HG03565 (cell line): ENCODE measurements at regions not wholly inside any gene's neighbourhood (a gene's known extent, or its start where the extent isn't known, plus 50 kb on each side); places are given as distances from the start of the nearest gene placed in this dataset.

ENCODE experiments used
- ATAC-seq: cut with Tn5 transposase; IDR thresholded peaks from one replicate; pipeline ENCODE4 v1.9.1; 2021; ENCODE audit warnings: mild to moderate bottlenecking, moderate library complexity; ENCODE audit not compliant: unreplicated experiment

DNA sequence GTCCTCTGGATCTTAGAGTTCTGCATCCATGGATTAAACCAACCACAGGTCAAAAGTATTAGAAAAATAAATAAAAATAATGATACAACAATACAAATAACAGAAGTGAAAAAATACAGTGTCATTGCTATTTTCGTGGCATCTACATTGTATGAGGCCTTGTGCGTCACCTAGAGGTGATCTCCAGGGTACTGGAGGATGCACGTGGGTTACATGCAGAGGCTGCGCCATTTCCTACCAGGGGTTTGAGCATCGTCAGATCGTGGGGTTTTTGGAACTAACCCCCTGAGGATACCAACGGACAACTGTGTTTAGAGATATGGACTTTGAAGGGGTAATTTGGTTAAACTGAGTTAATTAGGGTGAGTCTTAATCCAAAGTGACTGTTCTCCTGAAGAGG, 224.7 kb downstream of the ENGASE start:
- no peak for ATAC-seq

DNA sequence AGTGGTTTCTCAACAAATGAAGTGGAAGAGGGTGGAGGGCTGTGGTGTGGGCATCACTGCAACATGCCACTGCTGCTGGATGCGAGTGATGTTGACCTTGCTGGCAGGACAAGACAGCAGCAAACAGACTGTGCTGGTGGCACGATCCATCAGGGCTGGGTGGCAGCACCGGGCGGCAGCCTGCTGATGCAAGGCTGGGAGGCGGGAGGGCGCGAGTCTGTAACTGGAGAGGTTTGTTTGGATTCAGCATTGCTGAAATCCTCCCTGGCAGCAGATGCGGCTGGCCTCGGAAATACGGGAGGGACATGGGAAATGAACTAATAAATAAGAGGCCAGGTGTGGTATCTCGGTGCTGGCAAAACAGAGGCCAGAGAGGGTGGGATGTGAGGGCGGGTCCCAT, 224.2 kb downstream of the ENGASE start:
- no peak for ATAC-seq

DNA sequence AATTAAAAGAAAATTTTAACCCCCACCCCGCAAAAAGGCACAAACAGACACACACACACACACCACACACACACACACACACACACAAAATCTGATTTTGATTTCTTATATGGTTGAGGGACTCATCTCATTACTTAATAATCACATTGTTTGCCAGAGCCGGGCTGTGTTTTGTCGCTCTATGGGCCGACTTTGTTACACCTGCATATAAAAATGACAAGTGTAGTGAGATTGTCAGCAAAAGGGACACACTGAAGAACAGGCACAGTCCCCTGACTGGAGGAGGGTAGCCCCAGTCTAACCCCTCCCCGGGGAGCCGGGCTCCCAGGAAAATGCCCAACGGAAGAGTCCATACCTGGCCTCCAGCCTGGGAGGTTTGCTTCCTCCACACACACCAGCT, 221.6 kb downstream of the ENGASE start:
- ATAC-seq: no peak

DNA sequence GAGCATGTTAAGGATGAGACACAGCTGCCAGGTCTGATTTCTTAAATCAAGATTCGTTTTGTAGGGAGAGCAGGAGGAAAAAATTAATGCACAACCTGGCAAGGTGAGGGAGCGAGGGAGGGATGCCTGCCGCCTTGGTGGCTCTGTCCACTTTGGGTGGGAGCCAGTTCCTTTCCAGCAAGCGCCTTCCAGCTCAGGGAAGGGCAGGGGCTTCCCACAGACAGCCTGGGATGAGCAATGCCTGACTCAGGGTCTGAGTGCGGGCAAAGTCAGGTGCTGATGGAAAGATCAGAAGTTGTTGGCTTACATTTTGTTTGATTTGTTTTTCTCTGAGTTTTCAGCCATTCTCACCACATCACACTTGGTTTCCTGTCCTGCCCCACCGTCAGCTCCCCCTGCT, 220.7 kb downstream of the ENGASE start:
- ATAC-seq: no peak

DNA sequence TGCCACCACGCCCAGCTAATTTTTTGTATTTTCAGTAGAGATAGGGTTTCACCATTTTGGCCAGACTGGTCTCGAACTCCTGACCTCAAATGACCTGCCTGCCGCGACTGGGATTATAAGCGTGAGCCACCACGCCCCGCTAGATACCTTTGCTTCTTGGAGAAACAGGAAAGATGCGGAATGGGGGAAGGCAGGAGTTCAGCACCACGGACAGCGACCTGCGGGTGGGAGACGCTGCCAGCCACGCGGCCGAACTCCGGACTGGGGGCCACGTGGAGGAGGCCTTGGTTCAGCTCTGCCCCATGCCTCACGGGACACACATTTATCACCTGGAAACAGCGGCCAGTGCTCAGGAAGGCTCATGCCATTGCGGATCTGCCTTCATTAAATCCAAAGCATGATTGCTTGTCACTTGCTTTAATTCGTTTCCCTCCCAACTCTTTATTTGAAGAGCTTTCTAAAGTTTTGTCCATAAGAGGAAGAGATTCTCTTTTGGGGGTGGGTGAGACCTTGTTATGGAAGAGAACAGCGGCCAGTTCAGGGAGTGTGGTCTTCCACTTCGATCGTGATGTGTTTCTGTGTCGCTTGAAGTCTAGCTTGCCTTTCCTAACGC, 219.9 kb downstream of the ENGASE start:
- no peak for ATAC-seq

DNA sequence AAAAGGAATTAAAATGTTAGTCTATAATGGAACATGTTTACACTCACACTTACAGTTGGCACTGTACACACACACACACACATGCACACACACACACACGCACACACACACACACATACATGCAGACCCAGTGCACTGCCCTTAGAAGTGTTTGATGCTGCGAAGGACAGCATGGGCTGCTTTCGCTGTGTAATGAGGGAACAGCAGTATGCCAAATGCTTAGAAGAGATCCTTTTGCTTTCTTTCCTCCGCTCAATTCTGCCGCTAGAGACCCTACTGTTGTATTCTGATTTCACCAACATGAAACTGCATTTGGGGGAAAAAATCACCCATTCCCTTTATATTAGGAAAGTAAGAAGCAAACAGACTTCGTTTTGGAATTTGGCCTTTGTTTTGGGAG, 217.9 kb downstream of the ENGASE start:
- no peak for ATAC-seq

DNA sequence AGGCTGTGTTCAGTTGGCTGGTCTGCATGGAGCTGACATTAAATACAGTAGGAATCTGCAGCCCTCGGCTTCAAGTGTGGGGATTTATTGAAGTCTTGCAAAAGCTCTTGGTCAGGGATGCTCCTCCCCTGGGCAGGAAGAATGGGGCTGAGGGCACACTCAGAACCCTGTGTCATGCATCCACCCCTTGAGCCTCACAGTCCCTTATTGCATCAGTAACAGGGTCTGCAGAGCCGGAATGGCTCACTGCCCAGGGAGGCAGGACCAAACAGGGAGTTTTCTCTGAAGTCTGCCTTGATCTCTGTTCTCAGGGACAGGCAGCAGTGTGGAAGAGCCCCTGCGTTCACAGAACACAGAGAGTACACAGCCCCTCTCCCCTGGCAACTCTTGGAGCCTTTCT, 216.8 kb downstream of the ENGASE start:
- ATAC-seq: no peak

DNA sequence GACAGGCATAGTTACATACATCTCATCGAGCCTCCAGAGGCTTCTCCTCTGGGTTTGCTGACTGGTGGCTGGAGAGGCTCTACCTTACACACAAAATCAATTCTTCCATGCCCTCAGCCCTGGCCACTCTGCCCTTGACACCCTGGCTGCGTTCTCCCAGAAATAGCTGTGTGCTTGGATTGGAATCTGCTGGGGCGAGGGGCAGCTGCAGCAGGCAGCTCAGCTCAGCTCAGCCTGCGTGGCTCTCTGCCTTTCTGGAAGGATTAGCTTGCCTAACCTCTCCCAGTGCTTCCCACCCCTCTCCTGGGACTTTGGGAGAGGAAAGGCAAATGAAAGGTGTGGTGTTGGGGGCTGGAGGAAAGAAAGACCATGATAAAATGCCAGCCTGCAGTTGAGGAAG, 216.1 kb downstream of the ENGASE start:
- no peak for ATAC-seq

DNA sequence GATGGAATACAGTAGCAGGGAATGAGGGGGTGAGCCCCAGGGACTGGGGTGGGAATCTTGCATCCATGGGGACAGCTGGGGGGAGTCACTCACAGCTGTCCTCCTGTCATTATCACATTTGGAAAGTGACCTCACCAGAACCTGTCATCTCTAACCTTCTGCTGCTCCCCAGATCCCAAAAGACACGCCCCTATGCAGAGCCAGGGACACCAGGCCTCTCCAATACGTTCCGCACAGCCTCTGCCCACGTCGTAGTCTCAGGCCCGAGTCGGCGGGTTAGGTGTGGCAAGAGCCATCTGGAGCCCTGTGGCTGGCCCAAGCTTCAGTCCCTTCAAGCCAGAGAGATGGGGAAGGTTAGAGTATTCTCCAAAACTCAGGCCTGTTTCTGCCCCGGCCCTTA, 214.3 kb downstream of the ENGASE start:
- no peak for ATAC-seq

DNA sequence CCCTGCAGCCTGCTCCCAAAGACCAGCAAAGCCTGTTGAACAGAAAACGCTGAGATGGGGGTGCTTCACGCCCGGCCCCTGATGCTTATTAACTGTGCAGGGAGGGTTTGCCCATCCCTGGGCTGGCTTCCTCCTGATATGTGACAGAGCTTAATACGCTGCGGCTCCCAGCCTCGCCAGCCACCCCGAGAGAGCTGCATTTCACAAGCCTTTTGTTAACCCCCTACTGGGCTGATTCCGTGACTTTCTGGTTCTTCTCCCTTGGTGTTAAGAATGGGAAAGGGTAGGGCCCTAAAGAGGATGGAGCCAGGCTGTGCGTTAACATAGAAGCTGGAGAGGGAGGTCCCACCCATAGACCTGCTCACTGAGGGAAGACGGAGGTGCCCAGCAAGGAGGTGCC, 211.8 kb downstream of the ENGASE start:
- no peak for ATAC-seq

DNA sequence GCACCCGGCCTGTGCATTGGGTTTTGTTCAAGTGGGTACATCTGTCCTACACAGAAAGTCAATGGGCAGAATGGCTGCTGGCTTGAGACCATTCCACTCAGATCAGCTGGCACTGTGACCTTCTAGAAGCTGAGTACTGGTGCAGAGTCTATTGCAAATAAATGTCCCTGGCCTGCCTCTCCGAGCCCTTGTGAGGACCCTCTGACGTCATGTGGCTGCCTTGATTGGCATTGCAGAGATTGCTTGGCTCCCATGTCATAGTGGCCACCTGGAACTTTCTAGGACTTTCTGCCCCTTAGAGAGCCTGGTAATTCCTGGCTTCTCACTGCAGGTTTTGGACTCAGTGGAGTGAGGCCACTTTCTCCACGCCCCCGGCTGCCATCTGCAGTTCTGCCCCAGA, 211.3 kb downstream of the ENGASE start:
- no peak for ATAC-seq

DNA sequence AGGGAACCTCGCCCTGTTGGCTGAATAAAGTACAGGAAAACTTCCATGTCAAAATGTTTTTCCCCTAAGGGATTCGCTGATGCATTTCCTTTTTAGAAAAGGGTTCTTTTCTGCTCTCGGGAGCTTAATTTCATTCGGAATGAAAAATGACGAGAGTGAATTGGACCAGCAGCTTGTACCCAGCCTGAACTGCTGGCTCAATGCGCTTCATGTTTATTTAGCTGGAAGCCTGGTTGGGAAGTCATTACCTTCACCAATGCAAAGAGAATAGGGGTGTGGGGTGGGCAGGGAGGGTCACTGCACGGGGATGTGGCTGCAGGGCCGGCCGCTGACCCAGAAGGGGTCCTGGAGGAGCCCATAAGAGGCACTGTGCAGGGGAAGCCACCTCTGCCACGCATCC, 207.7 kb downstream of the ENGASE start:
- no peak for ATAC-seq

DNA sequence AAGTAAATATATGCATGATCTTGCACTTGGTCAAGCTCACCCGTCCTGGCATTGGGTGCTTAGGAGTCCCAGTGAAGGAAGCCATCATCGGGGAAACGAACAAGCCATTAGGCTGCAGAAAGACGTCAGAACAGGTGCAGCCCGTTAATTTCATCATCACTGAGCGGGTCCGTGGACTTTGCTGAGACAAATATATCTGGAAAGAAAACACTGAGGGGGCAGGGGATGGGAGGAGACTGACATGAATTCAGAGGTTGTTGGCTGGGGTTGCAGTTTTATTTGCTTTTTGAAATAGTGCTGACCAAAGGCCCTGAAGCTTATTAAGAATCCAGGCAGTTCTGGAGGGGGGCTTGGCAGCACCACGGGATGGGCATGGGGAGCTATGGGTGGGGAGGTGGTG, 207.2 kb downstream of the ENGASE start:
- ATAC-seq: no peak

DNA sequence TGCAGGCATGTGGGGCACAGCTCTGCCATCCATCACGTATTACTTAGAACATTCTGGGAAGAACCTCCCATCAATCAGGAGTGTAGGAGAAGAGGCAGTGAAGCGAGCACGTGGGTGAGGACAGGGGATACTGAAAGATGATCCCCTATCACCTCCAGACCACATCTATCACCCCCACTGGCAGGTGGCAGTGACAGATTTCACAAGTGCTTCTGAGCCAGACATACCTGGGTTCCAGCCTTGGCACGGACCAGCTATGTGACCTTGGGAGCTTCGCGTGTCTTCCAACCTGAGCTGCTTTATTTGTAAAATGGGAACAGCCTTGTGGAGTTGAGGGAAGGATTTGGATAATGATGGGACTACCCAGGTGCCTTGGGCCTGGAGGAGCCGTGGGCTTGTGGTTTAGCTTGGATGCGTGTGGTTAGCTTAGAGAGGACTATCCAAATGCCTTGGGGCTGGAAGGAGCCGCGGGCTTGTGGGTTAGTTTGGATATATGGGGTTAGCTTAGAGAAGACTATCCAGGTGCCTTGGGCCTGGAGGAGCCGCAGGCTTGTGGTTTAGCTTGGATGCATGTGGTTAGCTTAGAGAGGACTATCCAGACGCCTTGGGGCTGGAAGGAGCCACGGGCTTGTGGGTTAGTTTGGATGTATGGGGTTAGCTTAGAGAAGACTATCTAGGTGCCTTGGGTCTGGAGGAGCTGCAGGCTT, 206.4 kb downstream of the ENGASE start:
- ATAC-seq: no peak

DNA sequence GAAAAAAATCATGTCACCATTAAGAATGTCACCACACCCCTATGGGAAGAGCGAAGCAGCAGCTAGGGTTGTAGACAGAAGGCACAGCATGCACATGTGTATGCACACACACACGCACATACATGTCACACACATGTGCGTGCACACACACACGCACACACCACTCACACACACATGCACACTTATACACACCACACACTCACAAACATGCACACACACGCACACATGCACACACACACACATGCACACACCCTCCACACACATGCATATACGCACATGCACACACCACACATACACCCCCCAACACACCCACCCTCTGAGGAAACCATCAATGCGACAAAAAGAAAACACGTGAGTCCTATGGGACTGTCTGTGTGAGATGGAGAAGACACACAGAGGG, 205.4 kb downstream of the ENGASE start:
- ATAC-seq: no peak

DNA sequence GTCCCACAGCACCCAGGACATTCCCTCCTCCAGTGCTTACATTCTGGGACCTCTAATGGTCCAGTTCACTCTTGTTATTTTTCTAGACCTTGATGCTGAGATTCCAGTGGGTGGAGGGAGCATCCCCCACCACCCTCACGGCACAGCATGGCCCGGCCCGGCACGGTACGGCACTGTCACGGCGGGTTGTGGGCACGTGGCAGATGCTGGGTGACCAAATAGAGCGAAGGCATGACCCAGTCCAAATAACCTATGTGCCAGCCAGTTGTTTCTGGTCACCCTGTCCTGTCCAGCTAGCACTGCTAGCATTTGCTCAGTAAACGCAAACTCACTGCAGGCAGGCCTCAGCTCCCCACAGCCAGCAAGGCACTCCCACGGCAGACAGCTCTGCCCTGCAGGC, 204.7 kb downstream of the ENGASE start:
- ATAC-seq: no peak

DNA sequence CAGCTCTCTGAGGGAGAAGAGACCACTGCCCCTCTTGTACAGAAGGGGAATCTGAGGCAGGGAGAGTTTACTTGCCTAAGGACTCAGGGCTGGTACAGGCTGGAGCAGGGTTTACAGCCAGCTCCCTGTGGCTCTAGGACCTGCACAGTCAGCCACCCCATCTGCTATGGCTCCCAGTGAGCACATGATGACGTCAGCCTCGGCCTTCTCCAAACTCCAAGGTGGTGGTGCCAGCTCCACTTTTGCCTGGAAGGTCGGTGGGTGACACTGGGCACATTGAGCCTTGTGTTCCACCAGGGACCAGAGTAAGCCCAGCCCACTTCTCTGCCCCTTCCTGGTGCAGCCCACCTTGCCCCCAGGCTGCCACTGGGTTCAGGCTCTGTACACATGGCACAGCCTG, 202.2 kb downstream of the ENGASE start:
- ATAC-seq: no peak

DNA sequence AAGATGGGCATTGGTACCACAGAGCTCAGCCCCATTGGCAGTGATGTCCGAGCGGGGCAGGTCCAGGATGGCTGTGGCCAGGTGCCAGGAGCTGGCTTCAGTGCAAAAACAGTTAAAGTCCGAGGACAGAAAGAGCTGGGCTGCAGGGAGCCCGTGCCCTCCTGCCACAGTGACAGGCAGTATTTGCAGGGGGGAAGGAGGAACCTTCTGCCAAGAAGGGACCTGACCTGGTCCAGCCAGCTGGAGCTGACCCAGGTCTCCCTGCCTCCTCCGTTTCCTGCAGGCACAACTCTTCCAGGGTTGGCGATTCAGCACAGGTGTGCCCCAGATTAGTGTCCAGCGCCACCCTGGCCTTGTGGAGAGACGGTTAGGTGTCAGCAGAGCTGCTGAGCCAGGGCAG, 199.0 kb downstream of the ENGASE start:
- no peak for ATAC-seq

DNA sequence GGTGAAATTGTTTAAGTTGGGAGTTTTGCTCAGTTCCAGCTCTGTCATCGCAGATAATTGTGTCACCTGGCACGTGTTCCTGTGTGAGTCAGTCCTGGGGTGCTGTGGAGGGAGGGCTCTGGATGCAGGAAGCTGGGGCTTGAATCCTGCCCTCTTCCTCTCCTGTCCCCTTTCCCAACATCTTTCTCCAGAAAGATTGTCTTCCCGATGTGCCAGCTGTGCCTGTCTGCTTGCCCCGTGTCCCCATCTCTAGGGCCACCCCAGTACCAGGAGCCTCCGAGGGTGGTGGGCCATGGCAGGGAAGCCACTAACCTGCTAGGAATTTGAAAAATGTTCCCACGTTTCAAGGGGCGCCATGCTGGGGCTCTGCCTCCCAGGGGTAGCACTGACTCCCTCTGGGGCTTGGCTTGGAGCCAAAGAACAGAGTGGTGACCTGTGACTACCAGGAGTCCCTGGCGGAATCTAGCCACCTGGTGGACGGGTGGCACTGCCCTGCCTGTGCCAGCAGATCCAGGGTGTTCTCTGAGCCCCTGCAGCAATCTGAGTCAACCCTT, 198.1 kb downstream of the ENGASE start:
- ATAC-seq: no peak

DNA sequence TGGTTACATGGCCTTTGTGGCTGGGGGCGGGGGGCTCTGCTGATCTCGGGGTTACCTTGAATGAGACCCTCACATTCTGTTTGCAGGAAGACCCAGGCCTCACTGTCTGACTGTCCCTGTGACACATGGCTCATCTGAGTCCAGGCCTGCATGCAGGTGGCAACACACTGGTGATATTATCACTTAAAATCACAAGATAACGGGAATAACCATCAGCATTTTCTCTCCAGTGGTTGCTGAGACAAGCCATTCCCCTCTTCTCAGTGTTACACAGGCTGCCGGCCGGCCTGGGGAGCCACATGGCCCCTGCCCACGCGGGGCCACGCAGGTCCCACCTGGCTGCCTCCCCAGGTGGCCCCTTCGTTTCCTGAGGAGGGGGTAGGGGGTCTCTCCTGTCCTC, 197.6 kb downstream of the ENGASE start:
- ATAC-seq: no peak

DNA sequence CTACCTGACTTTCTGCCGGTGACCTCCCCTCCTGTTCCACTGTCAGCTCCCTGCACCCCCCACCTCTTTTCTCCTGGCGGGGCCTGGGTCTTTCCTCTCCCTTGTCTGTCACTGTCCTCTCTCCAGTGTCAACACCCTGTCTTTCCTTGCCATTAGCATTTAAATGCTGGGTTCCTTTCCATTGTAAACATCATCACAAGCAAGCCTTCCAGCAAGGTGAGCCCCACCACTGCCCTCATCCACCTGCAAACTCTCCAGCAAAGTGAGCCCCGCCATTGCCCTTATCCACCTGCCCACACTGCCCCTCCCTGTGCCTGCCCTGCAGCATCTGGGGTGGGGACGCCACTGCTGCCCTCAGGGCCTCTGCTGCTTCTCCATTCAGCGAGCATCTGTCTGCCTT, 195.0 kb downstream of the ENGASE start:
- ATAC-seq: no peak

DNA sequence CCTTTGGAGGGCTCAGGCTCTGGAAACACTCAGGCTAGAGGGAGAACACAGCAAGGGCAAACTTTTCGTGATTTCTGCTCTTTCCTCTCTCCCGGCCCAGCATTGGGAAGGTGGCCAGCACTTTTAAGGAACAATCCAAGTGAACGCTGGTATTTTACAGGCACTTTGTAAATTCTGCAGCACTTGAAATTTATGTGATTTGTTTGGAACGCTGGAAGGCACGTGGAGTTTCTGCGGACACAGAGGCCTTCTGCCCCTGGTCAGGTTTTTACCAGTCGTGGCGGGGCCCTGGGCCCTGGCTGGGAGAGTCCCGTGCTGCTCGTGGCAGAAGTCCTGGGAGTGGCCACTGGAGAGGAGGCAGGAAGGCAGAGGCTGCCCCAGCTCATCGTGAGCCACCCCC, 188.6 kb downstream of the ENGASE start:
- ATAC-seq: no peak

DNA sequence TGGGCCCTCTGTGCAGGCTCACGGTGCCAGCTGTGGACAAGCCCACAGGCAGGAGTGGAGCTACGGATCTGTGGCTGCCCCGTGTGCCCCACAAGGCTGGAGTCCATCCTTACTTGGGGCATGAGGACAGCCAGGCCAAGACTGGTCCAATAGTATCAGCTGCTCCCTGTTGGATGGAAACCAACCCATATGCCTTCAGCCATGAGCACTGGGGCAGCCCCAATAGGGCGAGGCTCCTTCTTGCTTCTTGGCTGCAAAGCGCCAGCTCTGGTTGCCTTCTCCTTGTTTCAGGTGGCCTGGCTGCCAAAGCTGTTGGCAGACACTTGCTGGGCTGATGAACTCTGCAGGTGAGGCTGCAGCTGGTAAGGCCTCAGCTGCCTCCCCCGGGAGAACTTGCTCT, 188.0 kb downstream of the ENGASE start:
- ATAC-seq: no peak
